ENCODE measurements at regions not wholly inside any gene's neighbourhood (a gene's known extent, or its start where the extent isn't known, plus 50 kb on each side); places are given as distances from the start of the nearest gene placed in this dataset.

DNA sequence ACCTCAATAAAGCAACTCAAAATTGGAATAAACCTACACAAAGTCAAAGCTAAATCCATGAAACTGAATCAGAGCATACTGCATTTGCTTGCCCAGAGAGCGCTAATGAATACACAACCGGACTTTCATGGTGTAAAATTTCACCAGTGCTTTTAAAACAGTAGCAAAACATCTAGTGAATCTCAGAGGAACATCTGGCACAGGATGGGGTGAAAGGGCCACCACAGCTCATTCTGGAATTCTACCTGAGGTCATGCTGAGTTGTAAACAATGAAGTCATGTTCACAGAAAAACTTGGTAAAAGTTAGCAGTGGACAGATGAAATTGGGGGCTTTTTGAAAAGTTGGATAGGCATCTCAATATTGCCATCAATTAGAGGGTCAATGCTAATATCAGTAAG lies 125.6 kb upstream of the STXBP5 start:
- TF ChIP-seq, protein P1, sequence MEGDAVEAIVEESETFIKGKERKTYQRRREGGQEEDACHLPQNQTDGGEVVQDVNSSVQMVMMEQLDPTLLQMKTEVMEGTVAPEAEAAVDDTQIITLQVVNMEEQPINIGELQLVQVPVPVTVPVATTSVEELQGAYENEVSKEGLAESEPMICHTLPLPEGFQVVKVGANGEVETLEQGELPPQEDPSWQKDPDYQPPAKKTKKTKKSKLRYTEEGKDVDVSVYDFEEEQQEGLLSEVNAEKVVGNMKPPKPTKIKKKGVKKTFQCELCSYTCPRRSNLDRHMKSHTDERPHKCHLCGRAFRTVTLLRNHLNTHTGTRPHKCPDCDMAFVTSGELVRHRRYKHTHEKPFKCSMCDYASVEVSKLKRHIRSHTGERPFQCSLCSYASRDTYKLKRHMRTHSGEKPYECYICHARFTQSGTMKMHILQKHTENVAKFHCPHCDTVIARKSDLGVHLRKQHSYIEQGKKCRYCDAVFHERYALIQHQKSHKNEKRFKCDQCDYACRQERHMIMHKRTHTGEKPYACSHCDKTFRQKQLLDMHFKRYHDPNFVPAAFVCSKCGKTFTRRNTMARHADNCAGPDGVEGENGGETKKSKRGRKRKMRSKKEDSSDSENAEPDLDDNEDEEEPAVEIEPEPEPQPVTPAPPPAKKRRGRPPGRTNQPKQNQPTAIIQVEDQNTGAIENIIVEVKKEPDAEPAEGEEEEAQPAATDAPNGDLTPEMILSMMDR (IDR thresholded peaks at IDR 0.05; ENCODE audit: poor library complexity): no peak
- TF ChIP-seq EZH2phosphoT487 (IDR thresholded peaks at IDR 0.05; ENCODE audit: low read depth, severe bottlenecking, unreplicated experiment): no peak
- no peak for TF ChIP-seq EZH2 (IDR thresholded peaks at IDR 0.05; ENCODE audit: borderline replicate concordance)

All from hepatocyte (in vitro differentiated cells).